ENCODE measurements at regions not wholly inside any gene's neighbourhood (a gene's known extent, or its start where the extent isn't known, plus 50 kb on each side); places are given as distances from the start of the nearest gene placed in this dataset.

DNA sequence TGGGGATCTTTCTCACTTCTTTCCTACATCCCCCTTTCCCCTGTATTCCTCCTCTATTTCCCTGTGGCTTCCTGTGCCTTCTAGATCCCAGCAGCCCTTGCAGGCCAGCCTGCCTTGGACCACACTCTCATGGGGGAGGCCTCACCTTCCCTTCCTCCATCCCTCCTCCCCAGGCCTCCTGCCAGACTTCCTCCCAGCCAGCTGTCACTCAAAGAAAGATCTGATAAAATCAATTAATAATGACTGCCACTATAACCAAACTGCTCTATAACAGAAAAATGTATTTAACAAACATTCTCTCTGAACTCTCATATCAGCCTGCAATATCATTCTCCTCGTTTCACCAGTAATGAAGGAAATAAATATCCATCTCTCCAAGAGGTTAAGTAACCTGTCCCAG is 144.9 kb upstream of the SIX2 start:
- Histone ChIP-seq H3K36me3 (ENCODE audit: insufficient read depth) (no peaks in the 10 kb centered on the region), H3K4me1 (ENCODE audit: insufficient read depth) (no peaks in the 10 kb centered on the region), H3K27ac (ENCODE audit: low read depth) (no peak overlapping the region), H3K4me3 (ENCODE audit: low read depth, low read length) (no peak overlapping the region)
- DNase-seq (ENCODE audit: extremely low spot score), result no peak
- 56% methylated on average over 1 of the region's 1 CpG for WGBS

DNA sequence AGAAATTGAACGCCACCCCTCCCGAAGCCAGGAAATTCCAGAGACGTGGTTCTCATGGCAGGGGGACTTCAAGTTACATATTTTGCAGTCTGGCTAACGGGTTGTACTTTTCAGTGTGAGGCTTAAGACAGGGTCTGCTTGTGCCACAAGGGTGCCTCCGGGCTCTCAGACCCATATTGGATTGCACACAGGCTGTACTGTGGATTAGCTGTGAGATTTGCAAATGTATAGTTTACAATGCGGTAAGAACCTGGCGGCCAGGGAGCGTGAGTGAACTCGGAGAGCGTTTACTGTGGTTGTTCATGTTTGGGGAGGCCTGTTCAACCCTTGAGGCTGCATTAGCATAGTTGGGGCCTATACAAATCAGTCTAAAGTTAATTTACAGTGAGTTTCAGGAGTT is 143.9 kb upstream of the SIX2 start:
- Histone ChIP-seq H3K4me3 (ENCODE audit: low read depth, low read length) (no peak overlapping the region), H3K27ac (ENCODE audit: low read depth) (no peak overlapping the region), H3K36me3 (ENCODE audit: insufficient read depth) (no peaks in the 10 kb centered on the region), H3K4me1 (ENCODE audit: insufficient read depth) (no peaks in the 10 kb centered on the region)
- no peak for DNase-seq (ENCODE audit: extremely low spot score)
- 76% methylated on average over 10 of the region's 10 CpGs for WGBS

DNA sequence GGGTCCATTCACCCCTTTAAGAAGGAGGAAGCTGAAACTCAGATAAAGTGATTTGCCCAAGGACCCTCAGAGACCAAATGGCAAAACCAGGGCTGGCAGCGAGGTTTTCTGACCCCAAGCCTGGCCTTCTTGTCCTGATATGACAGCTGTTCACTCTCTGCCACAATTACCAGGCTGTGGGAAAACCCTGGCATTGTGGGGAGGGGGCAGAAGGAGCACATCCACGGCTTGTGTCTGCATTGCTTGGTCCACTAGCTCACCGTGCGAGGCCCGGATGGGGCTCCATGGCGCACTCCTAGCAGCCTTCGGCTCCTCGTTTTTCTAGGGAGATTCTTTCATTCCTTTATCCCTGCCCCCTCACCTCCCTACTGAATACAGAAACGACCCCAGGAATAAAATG is 143.4 kb upstream of the SIX2 start:
- no peak for DNase-seq (ENCODE audit: extremely low spot score)
- Histone ChIP-seq H3K27ac (ENCODE audit: low read depth) (no peak overlapping the region), H3K4me3 (ENCODE audit: low read depth, low read length) (no peak overlapping the region), H3K4me1 (ENCODE audit: insufficient read depth) (no peaks in the 10 kb centered on the region), H3K36me3 (ENCODE audit: insufficient read depth) (no peaks in the 10 kb centered on the region)
- WGBS, result 73% methylated on average over 9 of the region's 9 CpGs

DNA sequence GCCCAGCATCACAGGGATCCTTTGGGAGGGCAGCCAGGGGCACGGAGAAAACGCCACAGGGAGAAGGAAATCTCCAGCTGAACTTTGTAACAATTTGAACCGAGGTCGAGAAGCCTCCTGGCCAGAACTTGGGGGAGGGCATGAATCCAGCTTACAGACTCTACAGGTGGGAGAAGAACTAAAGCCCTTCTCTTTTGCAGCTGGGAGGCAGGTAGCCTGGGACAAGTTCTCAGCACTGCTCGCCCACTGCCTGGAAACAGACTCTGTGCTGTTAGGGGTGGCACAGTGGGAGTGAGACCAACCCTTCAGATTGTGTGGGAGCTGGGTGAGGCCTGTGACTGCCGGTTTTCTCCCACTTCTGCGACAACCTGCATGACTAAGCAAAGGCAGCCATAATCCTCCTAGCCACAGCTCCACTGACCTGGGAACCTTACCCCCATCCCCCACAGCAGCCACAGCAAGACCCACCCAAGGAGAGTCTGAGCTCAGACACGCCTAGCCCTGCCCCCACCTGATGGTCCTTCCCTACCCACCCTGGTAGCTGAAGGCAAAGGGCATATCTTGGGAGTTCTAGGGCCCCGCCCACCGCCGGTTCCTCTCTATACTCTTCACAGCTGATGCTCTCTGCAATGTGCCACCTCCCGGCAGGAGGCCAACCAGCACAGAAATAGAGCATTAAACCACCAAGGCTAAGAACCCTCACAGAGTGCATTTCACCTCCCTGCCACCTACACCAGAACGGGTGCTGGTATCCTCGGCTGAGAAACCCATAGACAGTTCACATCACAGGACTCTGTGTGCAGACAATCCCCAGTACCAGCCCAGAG is 136.0 kb upstream of the SIX2 start:
- no peaks in the 10 kb centered on the region for H3K4me1 ChIP-seq (ENCODE audit: insufficient read depth)
- no peak for DNase-seq (ENCODE audit: extremely low spot score)
- WGBS, result 76% methylated on average over 14 of the region's 14 CpGs
- no peak overlapping the region for H3K27ac ChIP-seq (ENCODE audit: low read depth)
- H3K36me3 ChIP-seq (ENCODE audit: insufficient read depth), result no peaks in the 10 kb centered on the region
- H3K4me3 ChIP-seq (ENCODE audit: low read depth, low read length), result no peak overlapping the region

DNA sequence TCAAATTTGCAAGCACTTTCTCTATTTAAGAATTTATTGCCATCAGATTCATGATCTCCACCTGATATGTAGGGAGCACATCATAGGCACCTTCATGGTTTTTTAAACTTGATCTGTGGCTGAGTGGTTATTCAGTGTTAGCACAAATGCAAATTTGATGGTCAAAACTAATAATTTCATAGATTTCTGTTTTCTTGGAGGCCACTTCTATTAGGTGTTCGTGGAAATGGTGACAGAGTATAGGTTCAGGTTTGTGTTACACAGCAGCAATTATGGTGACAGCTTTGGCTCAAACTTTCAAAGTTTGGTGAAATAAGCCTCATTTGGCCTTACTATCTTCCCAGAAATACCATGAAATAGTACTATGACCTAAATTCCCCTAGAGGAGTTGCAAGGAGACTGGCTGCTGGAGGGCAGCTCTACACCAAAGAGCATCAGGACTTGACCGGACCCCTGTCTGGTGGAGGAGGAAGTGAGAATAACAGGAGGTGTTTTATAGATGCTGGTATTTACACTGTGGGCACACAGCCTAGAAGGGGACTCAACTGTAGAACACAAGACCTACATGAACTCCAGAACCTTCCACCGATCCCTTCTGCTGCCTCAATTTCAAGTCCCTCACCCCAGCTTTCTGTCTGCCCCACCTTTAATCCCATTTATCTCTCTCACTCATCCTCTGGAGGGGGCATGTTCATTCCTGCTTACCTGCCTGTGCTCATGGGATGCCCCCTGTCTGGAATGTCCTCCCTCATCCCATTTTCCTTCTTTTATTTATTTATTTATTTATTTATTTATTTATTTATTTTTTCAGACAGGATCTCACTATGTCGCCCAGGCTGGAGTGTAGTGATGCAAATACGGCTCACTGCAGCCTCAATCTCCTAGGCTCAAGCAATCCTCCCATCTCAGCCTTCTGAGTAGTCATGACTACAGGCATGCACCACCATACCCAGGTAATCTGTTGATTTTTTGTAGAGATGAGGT is 132.9 kb upstream of the SIX2 start:
- 84% methylated on average over 5 of the region's 5 CpGs for WGBS
- H3K36me3 ChIP-seq (ENCODE audit: insufficient read depth), result no peaks in the 10 kb centered on the region
- no peak overlapping the region for H3K4me3 ChIP-seq (ENCODE audit: low read depth, low read length)
- no peaks in the 10 kb centered on the region for H3K4me1 ChIP-seq (ENCODE audit: insufficient read depth)
- no peak overlapping the region for H3K27ac ChIP-seq (ENCODE audit: low read depth)
- no peak for DNase-seq (ENCODE audit: extremely low spot score)

DNA sequence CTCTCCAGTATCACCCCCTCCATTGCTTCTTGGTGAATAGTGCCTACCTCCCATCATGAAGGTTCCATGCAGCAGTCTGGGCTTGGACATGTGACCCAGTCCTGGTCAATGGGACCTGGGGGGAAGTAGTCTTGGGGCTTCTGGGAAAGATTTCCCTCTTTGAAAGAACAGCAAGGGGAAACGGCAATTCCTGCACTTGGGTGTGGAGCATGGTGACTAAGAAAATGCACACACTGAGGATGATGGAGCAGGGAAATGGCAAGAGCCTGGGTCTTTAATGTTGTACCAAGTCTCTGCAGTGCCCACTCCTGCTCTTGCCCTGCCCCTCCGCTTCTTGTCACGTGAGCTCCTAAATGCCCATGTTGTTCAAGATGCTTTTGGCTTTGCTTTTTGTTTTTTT is 131.4 kb upstream of the SIX2 start:
- H3K36me3 ChIP-seq (ENCODE audit: insufficient read depth), result no peaks in the 10 kb centered on the region
- DNase-seq (ENCODE audit: extremely low spot score), result no peak
- H3K4me1 ChIP-seq (ENCODE audit: insufficient read depth), result no peaks in the 10 kb centered on the region
- WGBS, result 94% methylated on average over 3 of the region's 3 CpGs
- H3K27ac ChIP-seq (ENCODE audit: low read depth), result no peak overlapping the region
- H3K4me3 ChIP-seq (ENCODE audit: low read depth, low read length), result no peak overlapping the region

DNA sequence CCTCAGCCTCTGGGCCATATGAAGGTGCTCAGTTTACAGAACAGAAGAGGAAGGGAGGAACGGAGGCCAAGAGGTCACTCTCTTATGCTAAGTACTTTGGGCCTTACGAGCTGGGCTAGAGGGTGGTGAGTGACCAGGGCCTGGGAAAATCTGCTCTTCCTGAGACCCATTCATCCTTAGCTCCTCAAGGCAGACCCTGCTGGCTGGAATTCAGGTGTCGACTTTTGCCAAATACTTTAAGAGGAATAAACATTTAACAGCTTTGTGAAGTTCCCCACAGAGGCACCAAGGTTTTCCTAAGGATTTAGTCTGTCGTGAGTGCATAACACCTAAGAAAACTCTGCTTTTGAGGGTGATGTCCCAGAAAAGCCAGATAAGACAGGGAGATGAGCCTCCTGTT is 129.7 kb upstream of the SIX2 start:
- DNase-seq (ENCODE audit: extremely low spot score), result no peak
- Histone ChIP-seq H3K36me3 (ENCODE audit: insufficient read depth) (no peaks in the 10 kb centered on the region), H3K27ac (ENCODE audit: low read depth) (no peak overlapping the region), H3K4me3 (ENCODE audit: low read depth, low read length) (no peak overlapping the region), H3K4me1 (ENCODE audit: insufficient read depth) (no peaks in the 10 kb centered on the region)
- WGBS, result 65% methylated on average over 4 of the region's 4 CpGs

DNA sequence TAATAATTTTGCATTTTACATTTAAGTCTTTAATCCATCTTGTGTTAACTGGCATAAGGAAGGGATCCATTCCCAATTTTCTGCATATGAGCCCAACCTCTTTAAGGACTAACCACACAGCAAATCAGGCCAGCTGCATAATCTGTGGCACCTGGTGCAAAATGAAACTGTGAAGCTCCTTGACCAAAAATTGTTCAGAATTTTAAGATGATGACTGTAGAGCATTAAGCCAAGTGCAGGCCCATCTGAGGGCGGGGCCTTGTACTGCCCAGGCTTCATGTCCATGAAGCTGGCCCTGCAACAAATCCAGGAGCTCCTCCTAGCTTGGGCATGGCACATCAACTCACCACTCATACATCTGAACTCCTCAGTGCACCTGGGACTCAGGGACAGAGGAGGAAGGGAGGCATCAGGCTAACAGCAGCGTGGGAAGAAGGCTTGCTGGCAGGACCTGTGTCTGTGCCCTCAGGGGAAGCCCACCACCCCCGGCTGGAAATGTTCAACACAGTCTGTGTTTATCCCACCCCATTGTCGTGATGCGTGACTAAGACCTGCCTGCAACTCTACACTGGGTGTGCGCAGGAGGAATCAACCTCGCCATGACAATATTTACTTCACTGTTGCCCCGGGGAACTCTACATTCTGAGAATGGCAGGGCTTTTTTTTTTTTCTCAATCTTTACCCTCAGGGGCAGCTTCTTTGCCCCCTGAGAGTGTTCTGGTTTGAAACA is 128.9 kb upstream of the SIX2 start:
- Histone ChIP-seq H3K4me3 (ENCODE audit: low read depth, low read length) (no peak overlapping the region), H3K36me3 (ENCODE audit: insufficient read depth) (no peaks in the 10 kb centered on the region), H3K27ac (ENCODE audit: low read depth) (no peak overlapping the region), H3K4me1 (ENCODE audit: insufficient read depth) (no peaks in the 10 kb centered on the region)
- 92% methylated on average over 8 of the region's 8 CpGs for WGBS
- DNase-seq (ENCODE audit: extremely low spot score), result no peak

DNA sequence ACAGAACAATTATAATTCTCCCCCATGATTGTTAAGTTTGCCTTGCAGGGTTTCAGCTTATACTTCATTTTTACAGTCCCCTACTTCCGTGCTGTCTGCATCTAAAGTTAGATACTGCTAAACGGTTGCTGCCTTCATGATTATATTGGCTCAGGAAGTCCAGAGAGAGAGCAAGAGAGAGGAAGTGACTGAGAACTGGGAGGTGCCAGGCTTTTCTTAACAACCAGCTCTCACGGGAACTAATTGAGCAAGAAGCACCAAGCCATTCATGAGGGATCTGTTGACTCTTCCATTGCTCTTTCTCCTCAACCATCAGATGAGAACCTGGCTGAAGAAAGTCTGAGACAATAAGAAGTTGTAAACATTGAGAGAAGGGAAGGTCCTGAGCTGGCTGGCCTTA is 125.5 kb upstream of the SIX2 start:
- H3K4me3 ChIP-seq (ENCODE audit: low read depth, low read length), result no peak overlapping the region
- H3K27ac ChIP-seq (ENCODE audit: low read depth), result no peak overlapping the region
- 19% methylated on average over 3 of the region's 3 CpGs for WGBS
- no peaks in the 10 kb centered on the region for H3K36me3 ChIP-seq (ENCODE audit: insufficient read depth)
- H3K4me1 ChIP-seq (ENCODE audit: insufficient read depth), result no peaks in the 10 kb centered on the region
- DNase-seq (ENCODE audit: extremely low spot score), result no peak

DNA sequence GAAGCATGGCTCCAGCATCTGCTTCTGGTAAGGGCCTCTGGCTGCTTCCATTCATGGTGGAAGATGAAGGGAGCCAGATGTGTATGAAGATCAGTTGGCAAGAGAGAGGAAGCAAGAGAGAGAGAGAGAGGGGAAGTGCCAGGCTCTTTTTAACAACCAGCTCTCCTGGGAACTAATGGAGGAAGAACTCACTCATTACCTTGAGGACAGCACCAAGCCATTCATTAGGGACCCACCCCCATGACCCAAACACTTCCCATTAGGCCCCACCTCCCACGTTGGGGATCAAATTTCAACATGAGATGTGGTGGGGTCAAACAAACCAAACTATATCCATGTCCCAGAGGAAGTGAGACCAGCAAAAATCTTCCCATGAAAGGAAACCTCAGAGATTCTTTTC is 124.8 kb upstream of the SIX2 start:
- Histone ChIP-seq H3K36me3 (ENCODE audit: insufficient read depth) (no peaks in the 10 kb centered on the region), H3K4me3 (ENCODE audit: low read depth, low read length) (no peak overlapping the region), H3K27ac (ENCODE audit: low read depth) (no peak overlapping the region), H3K4me1 (ENCODE audit: insufficient read depth) (no peaks in the 10 kb centered on the region)
- WGBS, result 12% methylated on average over 1 of the region's 1 CpG
- no peak for DNase-seq (ENCODE audit: extremely low spot score)

DNA sequence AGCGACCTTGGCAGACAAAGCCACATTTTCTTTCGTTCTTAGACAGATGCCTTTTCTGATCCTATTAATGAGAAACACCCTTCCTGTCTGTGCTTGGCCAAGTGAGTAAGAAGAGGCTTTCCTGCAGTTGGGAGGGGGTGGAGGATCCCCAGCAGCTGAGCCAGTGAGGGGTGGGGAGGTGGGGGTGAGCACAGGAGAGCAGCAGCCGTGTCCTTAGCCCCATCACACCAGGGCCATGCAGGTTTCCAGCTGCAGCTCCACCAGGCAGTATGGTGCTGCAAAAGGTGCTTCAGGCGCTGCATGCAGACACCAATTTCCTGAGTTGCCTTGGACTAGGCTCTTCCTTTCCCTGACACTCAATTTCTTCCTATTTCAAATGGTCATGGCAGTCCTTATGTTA is 123.3 kb upstream of the SIX2 start:
- no peak for DNase-seq (ENCODE audit: extremely low spot score)
- H3K36me3 ChIP-seq (ENCODE audit: insufficient read depth), result no peaks in the 10 kb centered on the region
- 75% methylated on average over 4 of the region's 4 CpGs for WGBS

DNA sequence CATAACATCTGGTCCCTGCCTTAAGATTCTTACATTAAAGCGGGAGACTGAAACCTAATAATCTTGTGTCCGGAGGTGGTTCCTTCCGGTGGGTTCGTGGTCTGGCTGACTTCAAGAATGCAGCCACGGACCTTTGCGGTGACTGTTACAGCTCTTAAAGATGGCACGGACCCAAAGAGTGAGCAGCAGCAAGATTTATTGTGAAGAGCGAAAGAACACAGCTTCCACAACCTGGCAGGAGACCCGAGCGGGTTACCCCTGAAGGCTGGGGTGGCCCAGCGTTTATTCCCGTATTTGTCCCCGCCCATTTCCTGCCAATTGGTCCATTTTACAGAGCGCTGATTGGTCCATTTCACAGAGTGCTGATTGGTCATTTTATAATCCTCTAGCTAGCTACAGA is 122.3 kb upstream of the SIX2 start:
- Histone ChIP-seq H3K27ac (ENCODE audit: low read depth) (no peak overlapping the region), H3K36me3 (ENCODE audit: insufficient read depth) (no peaks in the 10 kb centered on the region), H3K4me1 (ENCODE audit: insufficient read depth) (no peaks in the 10 kb centered on the region), H3K4me3 (ENCODE audit: low read depth, low read length) (no peak overlapping the region)
- DNase-seq (ENCODE audit: extremely low spot score), result no peak
- WGBS, result 75% methylated on average over 14 of the region's 14 CpGs

More for the DNA sequence above, 123.3 kb upstream of the SIX2 start:
- H3K4me3 ChIP-seq (ENCODE audit: low read depth, low read length), result no peak overlapping the region
- no peaks in the 10 kb centered on the region for H3K4me1 ChIP-seq (ENCODE audit: insufficient read depth)
- H3K27ac ChIP-seq (ENCODE audit: low read depth), result no peak overlapping the region

DNA sequence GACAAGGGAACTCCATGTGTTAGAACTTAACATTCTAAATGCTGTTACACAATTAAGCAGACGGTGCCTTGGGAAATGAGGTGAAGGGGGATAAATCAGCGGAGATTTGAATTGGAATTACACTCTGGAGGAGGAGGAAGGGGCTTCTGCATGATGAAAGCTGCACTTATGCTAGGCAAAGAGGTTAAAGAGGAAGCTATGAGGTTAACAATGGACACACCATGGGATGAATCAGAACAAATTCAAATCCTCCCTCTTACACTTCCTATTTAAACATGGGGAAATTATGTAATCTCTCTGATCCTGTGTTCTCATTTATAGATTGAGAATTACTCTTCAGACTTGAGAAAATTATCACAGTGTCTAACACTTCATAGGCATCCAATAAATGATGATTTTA is 121.5 kb upstream of the SIX2 start:
- WGBS, result 85% methylated on average over 2 of the region's 2 CpGs
- no peak for DNase-seq (ENCODE audit: extremely low spot score)

More for the DNA sequence above, 121.5 kb upstream of the SIX2 start:
- no peak overlapping the region for H3K27ac ChIP-seq (ENCODE audit: low read depth)
- H3K4me3 ChIP-seq (ENCODE audit: low read depth, low read length), result no peak overlapping the region
- no peaks in the 10 kb centered on the region for H3K4me1 ChIP-seq (ENCODE audit: insufficient read depth)
- H3K36me3 ChIP-seq (ENCODE audit: insufficient read depth), result no peaks in the 10 kb centered on the region

Data from urinary bladder (tissue), 3 donors.